IMR-90 (cell line): ENCODE measurements at regions not wholly inside any gene's neighbourhood (a gene's known extent, or its start where the extent isn't known, plus 50 kb on each side); places are given as distances from the start of the nearest gene placed in this dataset.

Source experiments
- ATAC-seq: fragments of 200-7000 bp; cut with Tn5 transposase; 2 replicates; pipeline ENCODE4 v1.9.1; 2020; ENCODE audit warnings: low read depth, mild to moderate bottlenecking, moderate library complexity
- BruUV-seq: library from RNA; stranded (reverse); fragments of 400-500 nt; replicated peaks from 2 replicates; lab custom pipeline; 2021; lab: Mats Ljungman, UMichigan
- CTCF ChIA-PET: fragments of 300-600 bp; formaldehyde crosslinking; extraction: SDS; loops from one replicate; lab custom pipeline; 2021; ENCODE audit warnings: antibody characterized with exemption; lab: Yijun Ruan, JAX
- POLR2A ChIA-PET: fragments of 300-600 bp; sonication (Branson Sonifier 250); formaldehyde crosslinking; loops from one replicate; lab custom pipeline; 2022; ENCODE audit warnings: antibody characterized with exemption; ENCODE audit not compliant: unreplicated experiment; lab: Charles Lee
- DNase-seq: peaks from one replicate; pipeline ENCODE4 v3.0.0; 2013
- H2AFZ ChIP-seq: replicated peaks from 2 replicates; pipeline ENCODE3; 2013; ENCODE audit warnings: low read length, mild to moderate bottlenecking; ENCODE audit not compliant: poor library complexity
- H2AK5ac ChIP-seq: 2 replicates; pipeline ENCODE4 v1.6.1; 2013; ENCODE audit warnings: low read depth, low read length, inconsistent platforms
- H2AK9ac ChIP-seq: replicated peaks from 2 replicates; pipeline ENCODE3; 2013; ENCODE audit warnings: mild to moderate bottlenecking, low read depth, low read length, moderate library complexity; ENCODE audit not compliant: poor library complexity
- H2BK120ac ChIP-seq: 2 replicates; pipeline ENCODE4 v1.6.1; 2013; ENCODE audit warnings: low read depth, low read length, inconsistent platforms
- H2BK15ac ChIP-seq: 3 replicates; pipeline ENCODE4 v1.6.1; 2013; ENCODE audit warnings: low read depth, low read length, inconsistent platforms
- H2BK20ac ChIP-seq: 2 replicates; pipeline ENCODE4 v1.6.1; 2013; ENCODE audit warnings: low read depth, mild to moderate bottlenecking, inconsistent platforms, low read length, moderate library complexity
- H2BK5ac ChIP-seq: 2 replicates; pipeline ENCODE4 v1.6.1; 2013; ENCODE audit warnings: mild to moderate bottlenecking, low read depth, low read length, inconsistent platforms; ENCODE audit not compliant: poor library complexity, severe bottlenecking
- H3K14ac ChIP-seq: replicated peaks from 2 replicates; pipeline ENCODE4 v1.6.1; 2013; ENCODE audit warnings: low read depth, low read length, inconsistent platforms
- H3K18ac ChIP-seq: 2 replicates; pipeline ENCODE4 v1.6.1; 2013; ENCODE audit warnings: low read depth, low read length, control low read depth
- H3K23ac ChIP-seq: 2 replicates; pipeline ENCODE4 v1.6.1; 2013; ENCODE audit warnings: low read depth, low read length, inconsistent platforms
- H3K27ac ChIP-seq: 2 replicates; pipeline ENCODE4 v1.5.1; 2013; ENCODE audit warnings: mild to moderate bottlenecking, control low read depth, low read length; ENCODE audit not compliant: insufficient read depth
- H3K27me3 ChIP-seq: 2 replicates; pipeline ENCODE4 v1.6.1; 2013; ENCODE audit warnings: low read length; ENCODE audit not compliant: control insufficient read depth, insufficient read depth
- H3K36me3 ChIP-seq: 2 replicates; pipeline ENCODE4 v1.6.1; 2013; ENCODE audit warnings: low read length, mixed read lengths; ENCODE audit not compliant: control insufficient read depth, insufficient read depth
- H3K4ac ChIP-seq: 2 replicates; pipeline ENCODE4 v1.6.1; 2013; ENCODE audit warnings: low read depth, low read length, inconsistent platforms
- H3K4me1 ChIP-seq: 2 replicates; pipeline ENCODE4 v1.6.1; 2013; ENCODE audit warnings: low read length, mixed read lengths; ENCODE audit not compliant: control insufficient read depth, insufficient read depth
- H3K4me2 ChIP-seq: 2 replicates; pipeline ENCODE4 v1.6.1; 2013; ENCODE audit warnings: low read depth, mild to moderate bottlenecking, control low read depth, low read length, moderate library complexity
- H3K4me3 ChIP-seq: 2 replicates; pipeline ENCODE4 v1.5.1; 2013; ENCODE audit warnings: low read depth, mild to moderate bottlenecking, control low read depth, low read length, moderate library complexity; ENCODE audit not compliant: insufficient read depth
- H3K56ac ChIP-seq: 2 replicates; pipeline ENCODE4 v1.6.1; 2013; ENCODE audit warnings: low read length, inconsistent platforms; ENCODE audit not compliant: insufficient read depth; ENCODE audit errors: extremely low read depth
- H3K79me1 ChIP-seq, 2 experiments: 2 replicates each; pipeline ENCODE4 v1.6.1; 2013; ENCODE audit warnings: low read length in 2 of 2, inconsistent platforms in 1 of 2, low read depth in 1 of 2
- H3K9ac ChIP-seq: 2 replicates; pipeline ENCODE4 v1.6.1; 2013; ENCODE audit warnings: low read depth, low read length, control low read depth
- H3K9me1 ChIP-seq: 2 replicates; pipeline ENCODE4 v1.6.1; 2013; ENCODE audit warnings: low read length, inconsistent platforms; ENCODE audit not compliant: insufficient read depth
- H3K9me3 ChIP-seq: 2 replicates; pipeline ENCODE4 v1.6.1; 2013; ENCODE audit warnings: low read length; ENCODE audit not compliant: control insufficient read depth, insufficient read depth
- H4K20me1 ChIP-seq: 2 replicates; pipeline ENCODE4 v1.6.1; 2013; ENCODE audit warnings: low read length, inconsistent platforms; ENCODE audit not compliant: insufficient read depth
- H4K5ac ChIP-seq: 2 replicates; pipeline ENCODE4 v1.6.1; 2013; ENCODE audit warnings: mild to moderate bottlenecking, low read depth, low read length, control low read depth
- H4K8ac ChIP-seq, 2 experiments: 2 replicates each; pipeline ENCODE4 v1.6.1; 2013; ENCODE audit warnings: low read depth in 2 of 2, low read length in 2 of 2, control low read depth in 1 of 2, inconsistent platforms in 1 of 2
- H4K91ac ChIP-seq: 2 replicates; pipeline ENCODE4 v1.6.1; 2013; ENCODE audit warnings: low read depth, low read length, inconsistent platforms; ENCODE audit not compliant: insufficient read depth
- CHD1 ChIP-seq: IDR thresholded peaks from 2 replicates; pipeline ENCODE4 v1.6.1; 2012; ENCODE audit warnings: low read depth, low read length, improper control_type of control experiment
- FOS ChIP-seq: fragments of 150-350 bp; IDR thresholded peaks from 2 replicates; pipeline ENCODE4 v1.6.1; 2016; ENCODE audit warnings: low read depth, low read length
- MAFK ChIP-seq: IDR thresholded peaks from 2 replicates; pipeline ENCODE4 v1.6.1; 2012; ENCODE audit warnings: low read depth, low read length, improper control_type of control experiment
- MAZ ChIP-seq: IDR thresholded peaks from 2 replicates; pipeline ENCODE4 v1.6.1; 2012; ENCODE audit warnings: low read depth, mild to moderate bottlenecking, low read length, improper control_type of control experiment, moderate library complexity, borderline replicate concordance
- MXI1 ChIP-seq: IDR thresholded peaks from 2 replicates; pipeline ENCODE4 v1.6.1; 2012; ENCODE audit warnings: low read depth, mild to moderate bottlenecking, low read length, moderate library complexity, borderline replicate concordance
- NFE2L2 ChIP-seq: fragments of 150-350 bp; IDR thresholded peaks from 2 replicates; pipeline ENCODE4 v1.6.1; 2016; ENCODE audit warnings: low read depth, mild to moderate bottlenecking, low read length
- RAD21 ChIP-seq: IDR thresholded peaks from 2 replicates; pipeline ENCODE4 v1.6.1; 2012; ENCODE audit warnings: low read length, improper control_type of control experiment
- RFX5 ChIP-seq: IDR thresholded peaks from 2 replicates; pipeline ENCODE4 v1.8.0; 2012; ENCODE audit warnings: low read depth, mild to moderate bottlenecking, low read length, moderate library complexity
- SMC3 ChIP-seq: fragments of 150-350 bp; IDR thresholded peaks from 2 replicates; pipeline ENCODE4 v1.6.1; 2016; ENCODE audit warnings: low read depth, mild to moderate bottlenecking, antibody characterized with exemption, low read length, moderate library complexity
- WGBS, 2 experiments: methylation state at CpG; one replicate each; pipeline versions ENCODE4 v1.1.5 to v1.1.7; 2013; ENCODE audit warnings: missing lambda C conversion rate in 2 of 2; ENCODE audit not compliant: insufficient read length in 1 of 2; ENCODE audit errors: extremely low coverage in 2 of 2; 5-methylcytosine and 5-hydroxymethylcytosine counted together
- dilution Hi-C: fragments of 300-500 bp; cut with HindIII; formaldehyde crosslinking; loops from one replicate; pipeline ENCODE4 v1.14.3; 2018; ENCODE audit warnings: low sequenced_read_pairs; ENCODE audit not compliant: unreplicated experiment
- in situ Hi-C: fragments of 300-500 bp; cut with MboI; formaldehyde crosslinking; loops from 3 replicates; pipeline ENCODE4 v1.14.3; 2019; ENCODE audit warnings: low sequenced_read_pairs, inconsistent platforms, mixed read lengths
- intact Hi-C: fragments of 100-400 bp; cut with micrococcal nuclease; formaldehyde crosslinking; loops from 2 replicates; pipeline ENCODE4 v1.10.0; 2022
- TF ChIP-seq, protein P1 (sequence below): conservative IDR thresholded peaks from 2 replicates; pipeline ENCODE4 v1.5.1; 2012; ENCODE audit warnings: mild to moderate bottlenecking, low read depth, low read length, improper control_type of control experiment
- TF ChIP-seq, protein P2 (sequence below): fragments of 150-350 bp; IDR thresholded peaks from 2 replicates; pipeline ENCODE4 v1.6.1; 2016; ENCODE audit warnings: low read depth, mild to moderate bottlenecking, low read length, moderate library complexity, borderline replicate concordance

DNA sequence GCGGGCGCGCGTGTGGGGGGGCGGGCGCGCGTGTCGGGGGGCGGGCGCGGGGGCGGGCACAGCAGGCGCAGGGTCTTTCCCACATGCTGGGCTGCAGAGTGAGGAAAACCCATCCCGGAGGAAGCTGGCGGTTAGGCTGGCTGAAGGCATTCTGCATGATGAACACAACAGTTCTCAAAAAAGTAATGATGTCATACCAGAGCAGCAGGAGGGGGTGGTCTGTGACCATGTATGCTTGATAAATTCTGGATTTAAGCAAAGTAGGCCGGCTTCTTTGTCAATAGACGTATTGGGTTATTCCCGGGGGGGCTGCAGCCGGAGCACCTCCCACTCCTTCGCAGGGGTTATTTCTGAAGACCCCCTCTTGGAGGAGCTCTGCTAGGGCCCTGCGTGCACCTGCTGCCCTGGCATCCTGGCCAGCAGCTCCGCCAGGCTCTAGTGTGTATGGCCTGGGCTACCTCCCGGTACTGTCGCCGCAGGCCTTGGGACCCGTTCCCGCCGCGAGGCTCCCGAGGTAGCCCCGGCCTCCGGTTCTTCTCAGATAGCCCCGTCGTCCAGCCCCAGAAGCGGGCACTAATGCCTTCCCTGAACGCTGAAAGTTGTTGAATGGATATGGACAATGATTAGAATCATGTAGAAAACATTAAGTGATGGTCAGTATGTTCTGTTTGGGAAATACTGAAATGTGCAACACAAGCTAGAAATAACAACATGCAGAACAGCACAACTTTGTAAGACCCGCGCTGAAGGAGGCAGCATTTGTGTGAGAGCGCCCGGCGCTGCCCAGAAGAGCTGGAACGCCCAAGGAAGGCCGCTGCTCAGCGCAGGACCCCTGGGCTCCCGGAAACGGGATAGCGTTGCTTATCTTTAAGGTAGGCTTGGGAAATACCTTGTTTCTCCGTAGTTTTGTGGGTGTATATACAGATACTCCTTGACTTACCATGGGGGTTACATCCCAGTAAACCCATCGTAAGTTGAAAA lies 101.4 kb upstream of the RAB6C start (continued):
- TF ChIP-seq, protein P1, sequence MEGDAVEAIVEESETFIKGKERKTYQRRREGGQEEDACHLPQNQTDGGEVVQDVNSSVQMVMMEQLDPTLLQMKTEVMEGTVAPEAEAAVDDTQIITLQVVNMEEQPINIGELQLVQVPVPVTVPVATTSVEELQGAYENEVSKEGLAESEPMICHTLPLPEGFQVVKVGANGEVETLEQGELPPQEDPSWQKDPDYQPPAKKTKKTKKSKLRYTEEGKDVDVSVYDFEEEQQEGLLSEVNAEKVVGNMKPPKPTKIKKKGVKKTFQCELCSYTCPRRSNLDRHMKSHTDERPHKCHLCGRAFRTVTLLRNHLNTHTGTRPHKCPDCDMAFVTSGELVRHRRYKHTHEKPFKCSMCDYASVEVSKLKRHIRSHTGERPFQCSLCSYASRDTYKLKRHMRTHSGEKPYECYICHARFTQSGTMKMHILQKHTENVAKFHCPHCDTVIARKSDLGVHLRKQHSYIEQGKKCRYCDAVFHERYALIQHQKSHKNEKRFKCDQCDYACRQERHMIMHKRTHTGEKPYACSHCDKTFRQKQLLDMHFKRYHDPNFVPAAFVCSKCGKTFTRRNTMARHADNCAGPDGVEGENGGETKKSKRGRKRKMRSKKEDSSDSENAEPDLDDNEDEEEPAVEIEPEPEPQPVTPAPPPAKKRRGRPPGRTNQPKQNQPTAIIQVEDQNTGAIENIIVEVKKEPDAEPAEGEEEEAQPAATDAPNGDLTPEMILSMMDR: no peak

DNA sequence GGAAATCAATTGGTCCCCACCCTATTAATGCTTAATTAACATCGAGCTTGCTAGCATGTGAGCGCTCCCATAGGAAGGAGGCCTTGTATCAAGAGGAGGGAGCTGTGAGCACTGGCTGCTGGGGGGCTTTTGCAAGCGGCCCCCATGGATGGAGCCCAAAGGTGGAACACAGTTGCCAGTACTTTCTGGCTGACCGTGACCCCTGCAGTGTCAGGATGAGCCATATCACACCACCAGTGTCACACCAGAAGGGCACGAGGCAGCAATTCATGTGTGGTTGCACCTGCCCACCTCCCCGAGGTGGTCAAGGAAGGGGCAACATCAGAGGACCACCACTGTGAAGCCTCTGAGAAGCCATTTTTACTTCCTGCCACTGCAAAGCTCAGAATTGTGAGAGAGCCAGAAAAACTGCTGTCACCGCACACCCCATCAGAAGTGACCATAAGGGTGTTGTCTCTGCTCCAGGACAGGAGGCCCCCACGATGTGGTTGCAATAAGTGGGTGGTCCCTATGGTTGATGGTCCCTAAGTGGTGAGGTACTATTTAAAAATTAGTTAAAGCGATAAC lies 99.8 kb upstream of the RAB6C start:
- Histone ChIP-seq H3K27ac (no peak overlapping the region), H3K9me1 (no peaks in the 10 kb centered on the region), H4K20me1 (no peaks in the 10 kb centered on the region; the same call in 1 of the 2 replicates), H3K9ac (no peak overlapping the region), H2AK5ac (no peak overlapping the region), H3K23ac (no peak overlapping the region), H2BK120ac (no peak overlapping the region), H4K91ac (no peak overlapping the region), H4K8ac (no peak overlapping the region), H3K4me2 (no peak overlapping the region), H2AK9ac (no peak overlapping the region), H3K14ac (no peak overlapping the region), H3K9me3 (no peaks in the 10 kb centered on the region), H3K79me1 (no peaks in the 10 kb centered on the region), H2AFZ (no peak overlapping the region), H2BK15ac (no peak overlapping the region), H3K36me3 (no peaks in the 10 kb centered on the region), H3K56ac (no peak overlapping the region), H2BK20ac (no peak overlapping the region), H3K4ac (no peak overlapping the region), H3K27me3 (no peaks in the 10 kb centered on the region), H3K18ac (no peak overlapping the region), H4K5ac (no peak overlapping the region), H3K4me1 (no peaks in the 10 kb centered on the region), H3K4me3 (no peak overlapping the region), H2BK5ac (no peak overlapping the region)
- intact Hi-C loops: no loop called here
- ChIA-PET POLR2A (no interaction called here), CTCF (no interaction called here)
- in situ Hi-C loops: no loop called here
- no CpG with 5 or more reads among the region's 9 CpGs for WGBS, 2 experiments
- DNase-seq: no peak
- no peak for ATAC-seq
- BruUV-seq: no TSS peak
- dilution Hi-C loops: no loop called here
- no peak for TF ChIP-seq SMC3
- TF ChIP-seq MXI1: no peak
- TF ChIP-seq RAD21: no peak
- no peak for TF ChIP-seq CHD1
- no peak for TF ChIP-seq FOS
- TF ChIP-seq RFX5: no peak
- TF ChIP-seq NFE2L2: no peak
- no peak for TF ChIP-seq MAZ
- TF ChIP-seq MAFK: no peak
- TF ChIP-seq, protein P2, sequence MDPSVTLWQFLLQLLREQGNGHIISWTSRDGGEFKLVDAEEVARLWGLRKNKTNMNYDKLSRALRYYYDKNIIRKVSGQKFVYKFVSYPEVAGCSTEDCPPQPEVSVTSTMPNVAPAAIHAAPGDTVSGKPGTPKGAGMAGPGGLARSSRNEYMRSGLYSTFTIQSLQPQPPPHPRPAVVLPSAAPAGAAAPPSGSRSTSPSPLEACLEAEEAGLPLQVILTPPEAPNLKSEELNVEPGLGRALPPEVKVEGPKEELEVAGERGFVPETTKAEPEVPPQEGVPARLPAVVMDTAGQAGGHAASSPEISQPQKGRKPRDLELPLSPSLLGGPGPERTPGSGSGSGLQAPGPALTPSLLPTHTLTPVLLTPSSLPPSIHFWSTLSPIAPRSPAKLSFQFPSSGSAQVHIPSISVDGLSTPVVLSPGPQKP: no peak
